GM19467 (cell line): ENCODE measurements at regions not wholly inside any gene's neighbourhood (a gene's known extent, or its start where the extent isn't known, plus 50 kb on each side); places are given as distances from the start of the nearest gene placed in this dataset.

Source experiments
- ATAC-seq: cut with Tn5 transposase; IDR thresholded peaks from one replicate; pipeline ENCODE4 v1.9.1; 2021; ENCODE audit warnings: mild to moderate bottlenecking, moderate library complexity; ENCODE audit not compliant: unreplicated experiment

DNA sequence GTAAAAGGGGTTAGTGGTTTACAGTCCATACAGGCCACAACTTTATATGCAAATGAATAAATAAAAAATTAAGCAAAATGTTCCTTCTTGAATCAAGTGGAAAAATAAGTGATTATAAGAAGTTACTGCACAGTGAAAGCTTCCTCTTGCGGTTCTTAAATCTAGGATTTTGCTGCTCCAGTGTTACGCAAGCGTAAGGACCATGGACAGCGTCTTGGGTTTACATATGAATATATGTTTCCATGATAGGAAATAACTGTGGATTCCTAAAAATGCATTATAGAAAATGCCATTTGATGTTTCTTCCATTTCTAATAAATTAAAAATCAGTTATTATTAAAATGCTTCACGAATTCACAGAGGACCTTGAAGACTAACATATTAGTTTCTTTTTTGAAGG is 176.6 kb upstream of the POU3F2 start:
- ATAC-seq = no peak

DNA sequence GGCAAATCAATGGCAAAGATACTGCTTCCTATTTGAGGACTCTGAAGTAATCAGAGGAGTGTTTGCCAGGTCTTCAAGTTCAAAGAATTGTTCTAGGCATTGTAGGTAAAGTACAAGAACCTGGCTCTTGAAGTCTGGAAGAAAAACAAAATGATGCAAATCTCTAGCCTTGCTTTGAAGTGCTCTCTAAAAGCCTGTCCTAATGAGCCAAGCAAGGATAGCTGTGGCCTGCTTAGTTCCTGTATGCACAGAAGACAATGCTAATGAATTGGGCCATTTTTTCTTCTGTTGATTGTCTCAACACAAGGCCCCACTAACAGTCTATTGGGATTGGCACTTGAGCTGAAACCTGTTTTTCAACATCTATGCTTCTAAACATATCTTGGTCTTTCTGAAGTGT is 165.0 kb upstream of the POU3F2 start:
- no peak for ATAC-seq

DNA sequence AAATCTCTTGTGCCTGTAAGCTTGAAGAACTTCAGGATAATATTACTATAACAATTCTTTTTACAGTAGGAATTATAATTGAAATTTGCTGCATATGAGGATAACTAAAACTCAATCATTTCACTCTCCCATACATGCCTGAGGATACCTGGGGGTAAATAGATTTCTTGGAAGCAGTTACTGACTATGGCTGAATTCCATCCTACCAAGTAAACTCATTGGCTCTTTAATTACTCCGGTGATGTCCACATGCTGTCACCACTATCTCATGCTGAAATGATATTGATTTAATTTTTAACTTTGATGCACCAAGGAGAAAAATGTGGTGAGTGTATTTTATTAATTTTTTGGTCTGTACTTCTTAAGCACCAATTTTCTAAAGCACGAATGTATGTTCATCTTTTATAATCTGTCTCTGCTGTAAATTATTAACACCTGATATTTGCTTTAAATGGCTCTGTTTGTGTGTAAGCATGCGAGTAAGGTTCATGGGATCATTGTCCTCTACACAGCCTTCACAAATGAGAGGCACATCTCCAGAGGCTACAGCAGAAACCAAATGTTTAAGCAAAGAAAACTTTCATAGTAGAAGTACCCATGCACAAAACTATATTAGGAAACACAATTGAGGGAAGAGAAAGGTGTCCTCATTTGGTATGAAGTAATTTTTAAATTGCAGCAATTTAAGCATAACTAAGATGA is 164.2 kb upstream of the POU3F2 start:
- ATAC-seq = no peak

DNA sequence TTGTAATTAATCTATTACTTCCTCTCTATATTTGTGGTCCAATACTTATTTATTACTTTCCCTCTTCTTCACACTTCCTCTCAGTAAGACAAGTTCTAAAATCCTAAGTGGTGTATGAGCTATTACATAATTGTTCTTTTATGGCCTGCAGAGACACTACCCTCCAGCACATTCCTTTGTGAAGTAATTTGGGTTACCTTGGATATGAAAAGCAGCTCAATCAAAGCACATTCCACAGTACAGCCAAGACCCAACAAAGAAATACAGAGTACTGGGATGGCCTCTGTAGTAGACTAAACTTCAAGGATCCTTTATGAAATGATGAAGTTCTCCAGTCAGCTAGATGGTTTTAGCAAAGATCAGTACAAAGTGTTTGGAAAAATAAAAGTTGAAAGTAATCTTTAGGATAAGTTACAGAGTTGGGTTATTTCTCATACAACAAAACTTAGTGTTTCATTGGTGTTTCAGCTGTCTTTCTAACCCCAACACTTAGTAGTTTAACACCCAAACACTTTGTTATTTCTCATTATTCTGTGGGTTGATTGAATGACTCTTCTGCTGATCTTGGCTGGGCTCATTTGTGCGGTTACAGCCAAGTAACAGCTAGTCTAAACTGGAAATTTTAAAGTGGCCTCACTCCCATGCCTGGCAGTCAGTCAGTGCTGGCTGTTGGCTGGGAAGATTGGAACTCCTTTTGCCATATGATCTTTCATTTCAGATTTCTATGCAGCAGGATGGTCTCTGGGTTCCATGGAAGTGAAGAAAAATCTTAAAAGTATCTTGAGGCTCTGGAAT is 161.5 kb upstream of the POU3F2 start:
- no peak for ATAC-seq

DNA sequence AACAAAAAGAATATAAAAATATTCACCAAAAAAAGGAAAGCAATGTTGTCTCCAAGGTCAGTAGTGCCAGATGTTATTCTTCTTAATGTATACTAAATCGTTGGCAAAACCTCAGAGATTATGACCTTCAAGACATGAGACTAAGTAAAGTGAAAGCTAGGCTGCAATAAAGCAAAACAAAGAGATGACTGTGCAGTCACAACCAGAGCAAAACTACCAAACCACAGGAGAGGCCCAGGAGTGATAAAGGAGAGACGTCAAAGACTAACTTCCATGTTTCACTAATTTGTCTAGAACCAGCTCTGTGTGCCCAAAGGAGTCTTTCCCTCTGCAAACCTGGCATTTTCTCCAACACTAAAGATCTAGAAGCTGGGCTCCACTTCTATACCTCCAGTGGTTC is 155.9 kb upstream of the POU3F2 start:
- no peak for ATAC-seq

DNA sequence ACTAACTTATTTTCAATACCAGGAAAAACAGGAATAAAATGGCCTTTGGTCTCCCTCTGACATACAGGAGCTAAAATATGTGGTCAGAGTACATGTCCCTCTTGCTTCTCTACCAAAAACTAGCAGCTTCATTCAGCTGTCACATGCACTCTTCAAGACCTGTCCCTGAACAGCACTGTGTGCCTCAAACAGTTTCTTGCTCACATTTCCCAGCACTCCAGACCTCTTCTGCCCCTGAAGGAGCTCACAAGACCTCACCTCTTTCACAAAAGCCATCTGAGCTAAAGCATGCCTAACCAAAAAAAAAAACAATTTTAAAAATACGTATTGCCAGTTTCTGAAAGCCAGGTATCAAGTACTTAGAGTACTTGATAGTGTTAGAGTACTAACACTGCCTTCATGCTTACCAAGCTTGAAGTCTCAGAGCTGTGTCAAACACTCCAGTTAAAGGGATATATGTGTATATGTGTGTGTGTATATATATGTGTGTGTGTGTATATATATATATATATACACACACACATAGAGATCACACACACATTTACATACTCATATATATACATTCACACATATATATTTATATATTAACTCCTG is 148.3 kb upstream of the POU3F2 start:
- ATAC-seq = no peak

DNA sequence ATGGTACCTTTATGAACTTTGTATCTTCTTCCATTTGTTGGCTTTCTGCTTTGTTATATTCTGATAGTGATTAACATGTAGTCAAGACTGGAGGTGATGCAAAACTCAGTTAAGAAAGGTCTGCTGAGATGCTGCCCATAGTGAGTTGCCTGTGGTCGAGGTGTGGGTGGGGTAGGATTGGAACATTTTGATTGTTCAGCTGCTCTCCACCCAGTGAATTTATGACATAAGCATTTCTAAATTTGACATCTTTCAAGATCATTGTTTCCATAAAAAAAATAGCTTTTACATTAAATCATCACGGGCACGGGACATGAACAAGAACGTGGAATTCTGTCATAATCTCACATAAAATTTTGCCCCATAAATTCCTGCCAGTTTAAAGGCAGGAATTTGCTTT is 146.6 kb upstream of the POU3F2 start:
- ATAC-seq = no peak

DNA sequence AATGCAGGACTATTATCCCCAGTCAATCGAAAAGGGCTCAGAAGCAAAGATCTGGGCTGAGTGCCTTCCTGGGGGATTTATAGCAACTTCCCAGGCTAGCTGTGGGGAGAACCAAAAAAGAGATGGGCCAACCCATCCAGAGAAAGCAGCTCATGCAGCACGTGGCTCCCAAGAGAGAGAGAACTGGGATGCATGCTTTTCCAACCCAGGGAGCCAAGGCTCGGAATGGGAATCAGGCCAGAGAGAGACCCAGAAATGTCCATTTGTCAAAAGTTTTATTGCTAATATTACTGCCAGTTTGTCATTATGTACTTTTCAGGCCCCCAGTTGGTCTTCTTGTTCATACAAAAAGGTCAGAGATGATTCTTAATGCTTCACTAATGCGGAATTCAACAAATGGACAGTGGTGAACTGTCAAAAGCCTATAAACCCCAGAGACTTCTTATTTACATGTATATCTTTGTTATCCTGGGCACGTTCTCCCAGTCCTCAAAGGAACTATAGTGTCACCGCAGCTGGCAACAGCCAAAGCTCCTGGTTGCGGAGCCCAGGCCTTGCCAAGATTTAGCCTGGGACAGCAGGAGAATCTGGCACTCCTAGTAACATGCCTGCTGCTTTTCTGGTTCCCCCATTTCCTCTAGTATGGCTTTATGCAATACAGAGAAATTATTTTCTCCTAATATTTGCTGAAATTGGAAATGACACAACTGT is 139.1 kb upstream of the POU3F2 start:
- ATAC-seq = no peak

DNA sequence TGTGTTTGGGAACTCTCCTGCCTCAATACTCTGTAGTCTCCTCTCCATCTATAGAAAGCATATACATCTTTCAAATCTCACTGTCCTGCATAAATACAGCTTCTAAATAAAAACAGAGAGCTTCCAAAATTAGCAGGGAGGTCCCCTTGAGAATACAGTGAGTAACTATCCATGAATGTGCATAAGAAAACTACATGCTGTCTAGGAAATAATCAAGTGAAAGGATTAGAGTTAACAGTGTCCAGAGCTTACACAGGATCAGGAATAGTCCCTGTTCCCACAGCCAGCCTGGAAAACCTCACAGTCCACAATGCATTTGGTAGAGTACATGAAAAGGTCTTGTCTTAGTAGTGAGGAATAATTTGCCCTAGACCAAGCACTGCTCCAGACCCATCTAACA is 123.0 kb upstream of the POU3F2 start:
- ATAC-seq = no peak

DNA sequence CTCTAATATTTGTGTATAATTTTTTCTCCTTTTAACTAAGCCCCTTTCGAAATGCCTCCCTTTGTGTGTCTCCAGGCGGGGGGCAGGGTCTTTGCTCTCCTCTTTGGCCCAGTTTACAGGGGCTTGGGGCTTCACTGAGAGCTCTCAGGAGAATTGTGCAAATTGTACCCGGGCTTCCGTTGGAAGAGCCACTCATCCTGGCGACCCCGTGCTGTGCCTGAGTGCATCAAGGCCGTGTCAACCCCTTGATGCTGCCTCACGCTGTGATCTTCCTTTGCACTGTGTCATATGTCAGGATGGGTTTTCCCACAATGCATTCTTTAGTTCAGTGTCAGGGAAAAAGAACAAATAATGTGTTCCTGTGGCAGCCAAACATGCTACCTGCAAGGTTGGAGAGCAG is 118.0 kb upstream of the POU3F2 start:
- ATAC-seq = no peak

DNA sequence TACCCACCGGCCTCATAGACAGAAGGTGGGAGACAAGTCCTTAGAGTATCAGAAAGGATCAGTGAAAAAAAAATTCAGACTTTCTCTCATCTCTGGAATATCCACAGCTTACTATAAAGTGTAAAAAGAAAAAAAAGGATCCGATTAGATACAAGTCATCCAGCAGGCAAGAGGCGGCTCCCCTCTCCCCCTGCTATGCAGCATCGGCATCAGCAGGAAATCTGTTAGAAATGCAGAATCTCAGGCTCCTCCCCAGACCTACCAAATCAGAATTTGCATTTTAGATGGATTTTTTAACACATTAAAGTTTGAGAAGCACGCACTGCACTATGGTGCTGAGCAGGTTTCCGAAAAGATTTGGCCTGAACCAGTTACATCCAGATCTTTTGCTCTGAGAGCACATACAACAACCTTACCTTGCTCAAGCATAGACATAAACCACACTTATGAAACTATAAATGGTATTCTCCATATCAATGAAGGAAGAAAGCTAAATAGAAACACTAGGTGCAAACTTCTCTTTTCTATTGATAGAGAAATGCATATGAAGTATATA is 117.0 kb upstream of the POU3F2 start:
- ATAC-seq = no peak

DNA sequence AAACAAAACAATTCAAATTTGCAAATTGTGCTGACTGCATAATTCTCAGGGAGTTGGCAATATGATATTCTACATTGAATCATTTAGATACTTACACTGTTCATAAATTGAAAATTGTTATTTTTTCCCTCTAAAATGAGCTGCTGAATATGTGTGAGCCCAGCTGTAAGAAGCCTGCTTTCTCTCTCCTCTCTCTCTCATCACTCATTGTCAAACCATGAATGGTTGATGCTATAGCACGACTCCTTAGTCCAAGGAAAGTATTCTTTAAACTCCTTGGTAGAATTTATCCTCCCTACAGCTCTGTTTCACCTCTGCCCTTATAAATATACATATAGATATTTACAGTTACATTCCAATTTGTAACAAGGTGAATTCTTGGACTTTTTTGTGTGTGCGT is 116.4 kb upstream of the POU3F2 start:
- no peak for ATAC-seq

DNA sequence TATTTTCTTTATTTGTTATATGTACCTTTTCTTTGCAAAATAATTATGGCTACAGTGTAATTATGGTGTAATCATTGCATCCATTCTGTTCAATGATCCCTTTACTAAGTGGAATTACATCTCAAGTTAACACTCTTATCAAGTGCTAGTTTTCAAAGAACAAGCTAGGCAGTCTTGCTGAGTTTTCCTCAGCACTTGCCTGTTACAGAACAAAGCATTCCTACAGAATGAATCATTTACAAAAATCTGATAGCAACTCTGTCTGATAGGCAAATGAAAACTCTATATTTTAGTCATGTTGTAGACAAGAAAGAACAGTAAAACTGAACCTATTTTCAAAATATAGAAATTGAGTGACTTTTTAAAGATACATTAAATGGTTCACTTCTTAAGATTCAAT is 109.8 kb upstream of the POU3F2 start:
- ATAC-seq = no peak

DNA sequence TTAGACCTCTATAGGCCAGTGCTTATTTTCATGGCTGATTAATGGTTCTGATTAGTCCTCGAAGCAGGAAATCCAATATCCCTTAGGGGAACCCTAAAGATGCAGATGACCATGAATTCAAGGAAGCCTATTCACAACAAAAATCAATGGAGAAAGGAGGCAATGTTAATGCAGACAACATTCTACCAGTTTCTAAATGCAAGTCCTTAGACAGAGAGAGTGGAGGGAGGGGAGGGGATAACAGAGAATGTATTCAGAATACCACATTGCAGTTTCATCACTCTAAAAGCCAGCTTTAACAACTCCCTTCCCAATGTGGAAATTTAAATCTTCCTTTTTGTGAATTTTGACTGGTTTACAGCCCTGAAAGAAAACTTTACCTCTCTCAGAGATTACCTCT is 87.1 kb upstream of the POU3F2 start:
- ATAC-seq = no peak

DNA sequence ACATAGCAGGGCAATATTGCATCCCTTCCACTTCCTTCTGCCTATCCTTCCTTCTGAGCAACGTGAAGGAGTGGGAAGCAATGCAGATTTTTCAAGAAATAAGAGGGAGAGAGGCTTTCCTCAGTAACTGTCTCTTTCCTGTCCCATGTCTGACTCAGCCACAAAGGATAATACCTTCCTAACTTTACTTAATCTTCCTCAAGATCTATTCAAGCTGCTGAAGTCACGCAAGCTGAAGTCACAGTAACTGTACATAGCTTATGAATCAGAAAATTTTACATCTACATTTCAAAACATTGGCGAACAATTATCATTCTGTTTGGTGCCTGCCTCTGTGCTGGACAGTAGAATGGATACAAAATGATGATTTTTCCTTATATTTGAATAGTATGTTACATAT is 86.4 kb upstream of the POU3F2 start:
- ATAC-seq = no peak

DNA sequence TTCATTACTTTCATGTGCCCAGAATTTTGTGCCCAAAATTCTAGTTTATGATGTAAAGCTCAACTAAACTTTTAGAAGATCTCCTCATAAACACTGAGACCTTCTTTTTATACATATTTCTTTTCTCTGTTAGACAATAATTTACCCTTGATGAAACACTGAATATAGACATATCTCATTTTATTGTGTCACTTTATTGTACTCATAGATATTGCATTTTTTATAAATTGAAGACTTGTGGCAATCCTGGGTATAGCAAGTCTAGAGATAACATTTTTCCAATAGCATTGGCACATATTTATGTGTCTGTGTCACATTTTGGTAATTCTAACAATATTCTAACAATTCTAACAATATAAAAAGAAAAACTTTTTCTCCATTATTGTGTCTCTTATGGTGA is 74.9 kb upstream of the POU3F2 start:
- no peak for ATAC-seq

DNA sequence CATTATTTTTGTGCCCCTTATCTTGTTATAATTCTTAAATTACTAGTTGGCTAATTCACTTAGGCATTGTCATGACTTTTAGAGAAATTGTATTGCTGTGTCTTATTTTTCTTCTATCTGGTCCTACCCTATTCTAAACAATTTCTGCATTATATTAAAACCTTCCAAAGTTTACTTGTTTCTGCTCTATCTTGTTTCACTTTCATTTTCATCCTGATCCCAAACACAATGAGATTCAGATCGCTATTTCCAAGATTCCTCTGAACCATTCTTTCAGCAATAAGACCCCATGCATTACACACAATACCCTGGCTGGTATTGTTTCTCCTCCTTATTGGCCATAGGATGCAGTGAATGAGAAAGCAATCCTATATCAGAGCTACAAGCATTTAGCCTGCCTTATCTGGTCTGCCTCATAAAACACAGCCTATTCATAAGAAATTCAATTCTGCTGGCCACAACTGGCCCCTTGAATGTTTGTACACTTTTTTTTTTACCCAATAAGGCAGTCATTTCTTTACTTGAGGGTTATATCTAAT is 69.9 kb upstream of the POU3F2 start:
- no peak for ATAC-seq

DNA sequence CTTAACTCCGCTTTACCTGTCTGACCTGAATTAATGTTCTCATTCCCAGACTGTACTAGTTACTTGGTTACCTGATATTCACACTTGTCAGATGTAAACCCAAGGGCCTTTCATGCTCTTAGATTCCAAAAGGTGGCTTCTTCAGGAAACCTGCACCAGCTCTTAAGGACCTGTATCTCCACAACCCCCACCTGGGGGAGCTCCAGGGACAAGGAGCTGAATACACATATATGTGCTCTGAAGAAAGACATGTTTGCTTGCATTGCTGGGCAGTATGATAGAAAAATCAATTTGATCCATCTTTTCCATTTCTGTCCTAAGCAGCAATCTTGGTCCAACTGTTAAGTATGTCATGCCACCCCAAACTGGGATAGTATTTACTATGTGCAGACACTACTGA is 64.8 kb upstream of the POU3F2 start:
- peak; percentile 58 for ATAC-seq

DNA sequence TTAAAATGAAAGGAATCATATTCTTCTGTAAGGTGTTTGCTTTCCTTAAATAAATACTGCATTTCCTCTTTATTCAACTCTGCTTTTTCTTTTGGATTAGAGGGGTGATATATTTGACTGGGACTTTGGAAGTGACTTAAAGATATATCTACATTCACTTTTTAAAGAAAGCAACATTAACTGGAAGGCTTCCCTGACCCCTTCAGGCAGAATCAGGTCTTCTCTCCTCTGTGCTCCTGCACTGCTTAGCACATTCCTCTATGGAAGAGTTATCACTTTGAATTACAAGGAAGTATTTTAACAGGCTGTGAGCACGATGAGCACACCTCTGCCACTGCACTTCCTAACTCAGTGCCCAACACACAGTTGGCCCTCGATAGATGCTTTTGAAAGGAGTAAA is 59.2 kb upstream of the POU3F2 start:
- no peak for ATAC-seq

DNA sequence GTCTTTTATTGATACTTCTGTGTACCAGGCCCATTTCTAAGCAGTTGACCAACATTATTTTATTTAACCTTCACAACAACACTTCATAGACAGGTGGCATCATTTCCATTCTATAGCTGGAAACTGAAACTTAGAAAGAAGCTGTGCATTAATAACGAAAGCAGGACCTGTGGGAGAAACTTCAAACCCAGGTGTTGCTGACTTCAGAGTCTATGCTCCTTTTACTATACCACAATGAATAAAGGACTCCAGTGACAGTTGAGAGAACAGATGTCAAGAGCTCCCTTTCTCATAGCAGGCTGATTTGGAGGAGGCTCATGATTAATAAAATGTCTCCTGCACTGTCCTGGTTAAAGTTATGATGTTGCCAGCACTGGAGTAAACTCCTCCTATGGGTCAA is 56.6 kb upstream of the POU3F2 start:
- peak; percentile 100 for ATAC-seq

DNA sequence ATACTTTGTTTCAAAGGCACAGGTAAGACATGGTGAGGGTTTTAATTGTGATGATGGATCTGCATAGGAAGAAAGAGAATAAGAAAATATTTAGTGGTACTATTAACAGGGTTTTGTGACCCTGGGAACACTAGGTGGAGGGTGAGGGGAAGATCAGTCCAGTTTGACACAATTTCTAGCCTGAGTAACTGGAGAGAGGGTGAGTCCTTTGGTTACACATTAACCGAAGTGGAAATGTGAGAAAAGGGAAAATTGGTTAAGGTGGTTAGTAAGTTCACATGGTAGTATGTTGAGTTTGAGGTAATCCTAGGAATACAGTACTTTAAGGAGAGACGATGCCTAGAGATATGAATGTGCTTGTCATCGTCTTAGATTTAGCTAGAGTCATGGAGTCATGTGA is 54.8 kb upstream of the POU3F2 start:
- ATAC-seq = no peak
